HepG2 (cell line): ENCODE measurements at regions not wholly inside any gene's neighbourhood (a gene's known extent, or its start where the extent isn't known, plus 50 kb on each side); places are given as distances from the start of the nearest gene placed in this dataset.

Experiments used
- ATAC-seq: fragments of 200-7000 bp; cut with Tn5 transposase; 3 replicates; pipeline ENCODE4 v1.9.1; 2020; ENCODE audit warnings: mild to moderate bottlenecking, moderate library complexity
- BruUV-seq: library from RNA; stranded (reverse); fragments of 400-500 nt; replicated peaks from 2 replicates; lab custom pipeline; 2021; lab: Mats Ljungman, UMichigan
- CTCF ChIA-PET: fragments of 300-600 bp; formaldehyde crosslinking; extraction: SDS; loops from one replicate; lab custom pipeline; 2021; ENCODE audit warnings: low total read pairs, inconsistent platforms, low intra/inter-chr PET ratio; lab: Yijun Ruan, JAX
- POLR2A ChIA-PET: fragments of 350-600 bp; sonication (Branson Sonifier 250); formaldehyde crosslinking; loops from one replicate; lab custom pipeline; 2020; ENCODE audit warnings: antibody characterized with exemption, inconsistent platforms; lab: Yijun Ruan, JAX
- DNase-seq: peaks from one replicate; pipeline ENCODE4 v3.0.0-alpha.2; 2015; ENCODE audit warnings: low spot score
- FAIRE-seq: peaks from 3 replicates; lab custom pipeline; 2011; peaks lifted over from hg19 to GRCh38; lab: Jason Lieb, UNC
- H2AFZ ChIP-seq: one replicate; pipeline ENCODE4 v1.6.1; 2011; ENCODE audit warnings: low read length, inconsistent platforms
- H3K27ac ChIP-seq: fragments of 300-600 bp; 3 replicates; pipeline ENCODE4 v1.8.0; 2011; ENCODE audit warnings: mixed run types, mild to moderate bottlenecking, mixed read lengths, low read length, inconsistent platforms; ENCODE audit not compliant: insufficient read depth; ENCODE audit errors: extremely low read length
- H3K27me3 ChIP-seq, 2 experiments: fragments of 200-600 bp in 1 of 2; 2 replicates in 1 of 2; 3 replicates in 1 of 2; pipeline versions ENCODE4 v1.6.0 to v1.8.0; 2011; ENCODE audit warnings: low read length in 2 of 2, mild to moderate bottlenecking in 2 of 2, moderate library complexity in 2 of 2, inconsistent platforms in 1 of 2; ENCODE audit not compliant: insufficient read depth in 2 of 2, control insufficient read depth in 1 of 2
- H3K36me3 ChIP-seq, 2 experiments: fragments of 200-600 bp in 1 of 2; replicated peaks in 1 of 2; 2 replicates in 1 of 2; 3 replicates in 1 of 2; pipeline versions ENCODE4 v1.5.1 to v1.8.0; 2011; ENCODE audit warnings: low read length in 2 of 2, inconsistent platforms in 1 of 2; ENCODE audit not compliant: insufficient read depth in 2 of 2, control insufficient read depth in 1 of 2
- H3K4me1 ChIP-seq: 2 replicates; pipeline ENCODE4 v1.5.1; 2012; ENCODE audit warnings: low read length, inconsistent platforms; ENCODE audit not compliant: insufficient read depth
- H3K4me2 ChIP-seq: 2 replicates; pipeline ENCODE4 v1.6.0; 2011; ENCODE audit warnings: low read depth, low read length, inconsistent platforms
- H3K4me3 ChIP-seq, 3 experiments: fragments of 200-600 bp in 1 of 3; sonication (generic), shearing (Covaris generic) in 1 of 3; replicated peaks in 1 of 3; 2 replicates each; pipeline ENCODE4 v1.5.1; 2011 to 2016; ENCODE audit warnings: low read length in 3 of 3, inconsistent platforms in 2 of 3, low read depth in 2 of 3, mild to moderate bottlenecking in 2 of 3, control low read depth in 1 of 3, mixed read lengths in 1 of 3; ENCODE audit not compliant: insufficient read depth in 1 of 3
- H3K79me2 ChIP-seq: one replicate; pipeline ENCODE4 v1.6.1; 2011; ENCODE audit warnings: low read length, inconsistent platforms; ENCODE audit not compliant: insufficient read depth
- H3K9ac ChIP-seq: 2 replicates; pipeline ENCODE4 v1.6.0; 2011; ENCODE audit warnings: mild to moderate bottlenecking, low read depth, low read length, inconsistent platforms; ENCODE audit not compliant: insufficient read depth
- H3K9me3 ChIP-seq: 2 replicates; pipeline ENCODE4 v1.5.1; 2012; ENCODE audit warnings: mild to moderate bottlenecking, low read length
- H4K20me1 ChIP-seq: 2 replicates; pipeline ENCODE4 v1.6.0; 2011; ENCODE audit warnings: inconsistent platforms, mild to moderate bottlenecking, low read length, moderate library complexity; ENCODE audit not compliant: insufficient read depth
- CCDC6 ChIP-seq: sonication (generic); formaldehyde crosslinking; IDR thresholded peaks from 2 replicates; pipeline ENCODE4 v1.8.1; 2022; ENCODE audit warnings: mild to moderate bottlenecking, missing genetic modification reagents, moderate library complexity
- DPF2 ChIP-seq: sonication (generic); formaldehyde crosslinking; IDR thresholded peaks from 2 replicates; pipeline ENCODE4 v1.4.0; 2020; ENCODE audit warnings: mild to moderate bottlenecking, low read depth, missing genetic modification reagents, borderline replicate concordance
- ELF4 ChIP-seq: sonication (generic); formaldehyde crosslinking; IDR thresholded peaks from 2 replicates; pipeline ENCODE4 v1.5.0; 2020; ENCODE audit warnings: missing genetic modification reagents, mild to moderate bottlenecking, moderate library complexity, borderline replicate concordance
- HNRNPLL ChIP-seq: fragments of 200-400 bp; formaldehyde crosslinking; IDR thresholded peaks from 2 replicates; pipeline ENCODE4 v1.6.1; 2017; ENCODE audit warnings: mild to moderate bottlenecking, low read depth, low read length; ENCODE audit not compliant: poor library complexity, severe bottlenecking
- KLF12 ChIP-seq: sonication (generic); formaldehyde crosslinking; IDR thresholded peaks from 2 replicates; pipeline ENCODE4 v1.4.0; 2020; ENCODE audit warnings: missing genetic modification reagents, borderline replicate concordance
- MTA3 ChIP-seq: sonication (generic); formaldehyde crosslinking; IDR thresholded peaks from 2 replicates; pipeline ENCODE4 v1.4.0; 2020; ENCODE audit warnings: missing genetic modification reagents
- PITX1 ChIP-seq: sonication (generic); formaldehyde crosslinking; IDR thresholded peaks from 2 replicates; pipeline ENCODE4 v1.5.1; 2020; ENCODE audit warnings: mild to moderate bottlenecking, missing genetic modification reagents
- RFX5 ChIP-seq: IDR thresholded peaks from 2 replicates; pipeline ENCODE4 v1.6.1; 2011; ENCODE audit warnings: low read depth, low read length, improper control_type of control experiment
- ZIK1 ChIP-seq: sonication (generic); formaldehyde crosslinking; IDR thresholded peaks from 2 replicates; pipeline ENCODE4 v1.5.0; 2020; ENCODE audit warnings: mild to moderate bottlenecking, low read depth, missing genetic modification reagents, borderline replicate concordance
- ZNF34 ChIP-seq: sonication (generic); formaldehyde crosslinking; IDR thresholded peaks from 2 replicates; pipeline ENCODE4 v1.4.0; 2020; ENCODE audit warnings: mild to moderate bottlenecking, missing genetic modification reagents, borderline replicate concordance
- ZNF773 ChIP-seq: sonication (generic); formaldehyde crosslinking; IDR thresholded peaks from 2 replicates; pipeline ENCODE4 v1.4.0; 2020; ENCODE audit warnings: missing genetic modification reagents, borderline replicate concordance
- ZNF878 ChIP-seq: sonication (generic); formaldehyde crosslinking; IDR thresholded peaks from 2 replicates; pipeline ENCODE4 v1.8.1; 2023; ENCODE audit warnings: mild to moderate bottlenecking, missing genetic modification reagents, moderate library complexity
- WGBS: methylation state at CpG from one replicate; pipeline ENCODE4 v1.1.6; 2017; ENCODE audit warnings: low lambda C conversion rate; 5-methylcytosine and 5-hydroxymethylcytosine counted together
- in situ Hi-C: cut with HindIII; loops from 2 replicates; pipeline ENCODE4 v1.10.0; 2017; ENCODE audit warnings: low pct_unique_long_range_greater_than_20kb; ENCODE audit not compliant: extremely low pct_ligation_motif_present
- intact Hi-C: fragments of 100-400 bp; cut with micrococcal nuclease; formaldehyde crosslinking; loops from one replicate; pipeline ENCODE4 v1.10.0; 2022; ENCODE audit not compliant: unreplicated experiment
- TF ChIP-seq, protein P1 (sequence below): sonication (generic); formaldehyde crosslinking; IDR thresholded peaks from 2 replicates; pipeline ENCODE4 v1.5.0; 2020; ENCODE audit warnings: mild to moderate bottlenecking, missing genetic modification reagents, borderline replicate concordance
- TF ChIP-seq, protein P2 (sequence below), 2 experiments: fragments of 450-650 bp in 1 of 2; sonication (generic) in 1 of 2; formaldehyde crosslinking; IDR thresholded peaks; 2 replicates each; pipeline versions ENCODE4 v1.5.0 to v1.8.0; 2020 to 2022; ENCODE audit warnings: mild to moderate bottlenecking in 1 of 2, missing genetic modification reagents in 1 of 2
- TF ChIP-seq, protein P3 (sequence below): sonication (generic); formaldehyde crosslinking; IDR thresholded peaks from 2 replicates; pipeline ENCODE4 v1.5.0; 2020; ENCODE audit warnings: mild to moderate bottlenecking, missing genetic modification reagents, moderate library complexity
- TF ChIP-seq, protein P4 (sequence below): sonication (generic); formaldehyde crosslinking; IDR thresholded peaks from 2 replicates; pipeline ENCODE4 v1.8.1; 2023; ENCODE audit warnings: mild to moderate bottlenecking, inconsistent platforms, moderate library complexity, missing genetic modification reagents, borderline replicate concordance

DNA sequence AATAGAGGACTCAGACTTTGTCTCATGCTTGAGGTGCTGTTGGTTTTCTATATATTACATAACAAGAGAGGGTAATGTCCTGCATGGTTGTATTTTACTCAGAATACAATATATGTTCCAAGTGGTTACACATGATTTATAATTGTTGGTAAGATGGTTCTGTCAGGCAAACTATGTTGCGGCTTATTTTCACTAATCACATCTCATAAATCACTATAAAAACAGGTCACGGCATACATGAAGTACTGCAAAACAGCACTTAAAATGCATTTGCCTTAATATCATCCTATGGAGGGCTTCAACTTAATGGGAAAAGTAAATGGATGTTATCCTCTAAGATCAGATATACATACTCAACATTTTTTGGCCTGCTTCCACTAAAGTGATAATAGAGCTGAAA, 246.0 kb upstream of the ARSJ start (continued):
- TF ChIP-seq, protein P1, sequence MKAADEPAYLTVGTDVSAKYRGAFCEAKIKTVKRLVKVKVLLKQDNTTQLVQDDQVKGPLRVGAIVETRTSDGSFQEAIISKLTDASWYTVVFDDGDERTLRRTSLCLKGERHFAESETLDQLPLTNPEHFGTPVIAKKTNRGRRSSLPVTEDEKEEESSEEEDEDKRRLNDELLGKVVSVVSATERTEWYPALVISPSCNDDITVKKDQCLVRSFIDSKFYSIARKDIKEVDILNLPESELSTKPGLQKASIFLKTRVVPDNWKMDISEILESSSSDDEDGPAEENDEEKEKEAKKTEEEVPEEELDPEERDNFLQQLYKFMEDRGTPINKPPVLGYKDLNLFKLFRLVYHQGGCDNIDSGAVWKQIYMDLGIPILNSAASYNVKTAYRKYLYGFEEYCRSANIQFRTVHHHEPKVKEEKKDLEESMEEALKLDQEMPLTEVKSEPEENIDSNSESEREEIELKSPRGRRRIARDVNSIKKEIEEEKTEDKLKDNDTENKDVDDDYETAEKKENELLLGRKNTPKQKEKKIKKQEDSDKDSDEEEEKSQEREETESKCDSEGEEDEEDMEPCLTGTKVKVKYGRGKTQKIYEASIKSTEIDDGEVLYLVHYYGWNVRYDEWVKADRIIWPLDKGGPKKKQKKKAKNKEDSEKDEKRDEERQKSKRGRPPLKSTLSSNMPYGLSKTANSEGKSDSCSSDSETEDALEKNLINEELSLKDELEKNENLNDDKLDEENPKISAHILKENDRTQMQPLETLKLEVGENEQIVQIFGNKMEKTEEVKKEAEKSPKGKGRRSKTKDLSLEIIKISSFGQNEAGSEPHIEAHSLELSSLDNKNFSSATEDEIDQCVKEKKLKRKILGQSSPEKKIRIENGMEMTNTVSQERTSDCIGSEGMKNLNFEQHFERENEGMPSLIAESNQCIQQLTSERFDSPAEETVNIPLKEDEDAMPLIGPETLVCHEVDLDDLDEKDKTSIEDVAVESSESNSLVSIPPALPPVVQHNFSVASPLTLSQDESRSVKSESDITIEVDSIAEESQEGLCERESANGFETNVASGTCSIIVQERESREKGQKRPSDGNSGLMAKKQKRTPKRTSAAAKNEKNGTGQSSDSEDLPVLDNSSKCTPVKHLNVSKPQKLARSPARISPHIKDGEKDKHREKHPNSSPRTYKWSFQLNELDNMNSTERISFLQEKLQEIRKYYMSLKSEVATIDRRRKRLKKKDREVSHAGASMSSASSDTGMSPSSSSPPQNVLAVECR (CRISPR knock-in tag) = no peak
- TF ChIP-seq ZIK1 (CRISPR knock-in tag) = no peak
- TF ChIP-seq ZNF878 (CRISPR knock-in tag) = no peak
- TF ChIP-seq, protein P2, sequence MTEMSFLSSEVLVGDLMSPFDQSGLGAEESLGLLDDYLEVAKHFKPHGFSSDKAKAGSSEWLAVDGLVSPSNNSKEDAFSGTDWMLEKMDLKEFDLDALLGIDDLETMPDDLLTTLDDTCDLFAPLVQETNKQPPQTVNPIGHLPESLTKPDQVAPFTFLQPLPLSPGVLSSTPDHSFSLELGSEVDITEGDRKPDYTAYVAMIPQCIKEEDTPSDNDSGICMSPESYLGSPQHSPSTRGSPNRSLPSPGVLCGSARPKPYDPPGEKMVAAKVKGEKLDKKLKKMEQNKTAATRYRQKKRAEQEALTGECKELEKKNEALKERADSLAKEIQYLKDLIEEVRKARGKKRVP (CRISPR knock-in tag; IDR thresholded peaks at IDR 0.05) = no peak
- no peak for TF ChIP-seq HNRNPLL
- no peak for TF ChIP-seq ZNF773 (CRISPR knock-in tag)
- TF ChIP-seq PITX1 (CRISPR knock-in tag) = no peak

DNA sequence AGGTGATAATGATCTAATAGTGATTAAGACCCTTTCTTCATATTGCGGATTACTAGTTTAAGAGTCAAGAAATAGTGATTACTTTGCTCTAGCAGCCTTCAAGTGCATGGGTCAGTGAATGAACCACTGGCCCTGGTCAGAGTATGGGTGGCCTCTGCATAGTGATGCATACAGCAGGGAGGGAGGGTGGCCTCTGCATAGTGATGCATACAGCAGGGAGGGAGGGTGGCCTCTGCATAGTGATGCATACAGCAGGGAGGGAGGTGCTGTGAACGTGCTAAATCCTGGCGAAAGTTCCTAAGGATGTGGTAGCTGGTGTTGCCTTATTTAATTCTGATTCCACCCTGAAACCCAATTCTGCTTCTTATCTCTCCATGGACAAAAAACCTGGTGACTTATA, 246.7 kb upstream of the ARSJ start:
- Histone ChIP-seq H4K20me1 (no peaks in the 10 kb centered on the region), H3K27me3 (no peaks in the 10 kb centered on the region), H3K4me1 (no peaks in the 10 kb centered on the region), H2AFZ (no peak overlapping the region), H3K9ac (no peak overlapping the region), H3K9me3 (no peaks in the 10 kb centered on the region), H3K79me2 (no peaks in the 10 kb centered on the region), H3K4me2 (no peak overlapping the region), H3K36me3 (no peaks in the 10 kb centered on the region), H3K4me3 (no peak overlapping the region), H3K27ac (no peak overlapping the region)
- POLR2A ChIA-PET = no interaction called here
- DNase-seq (no peak), ATAC-seq (no peak), FAIRE-seq (no peak)
- intact Hi-C loops (no loop called here), in situ Hi-C loops (no loop called here)
- no TSS peak for BruUV-seq
- CTCF ChIA-PET = no interaction called here
- WGBS = 2% methylated on average over 3 of the region's 3 CpGs
- TF ChIP-seq, protein P3, sequence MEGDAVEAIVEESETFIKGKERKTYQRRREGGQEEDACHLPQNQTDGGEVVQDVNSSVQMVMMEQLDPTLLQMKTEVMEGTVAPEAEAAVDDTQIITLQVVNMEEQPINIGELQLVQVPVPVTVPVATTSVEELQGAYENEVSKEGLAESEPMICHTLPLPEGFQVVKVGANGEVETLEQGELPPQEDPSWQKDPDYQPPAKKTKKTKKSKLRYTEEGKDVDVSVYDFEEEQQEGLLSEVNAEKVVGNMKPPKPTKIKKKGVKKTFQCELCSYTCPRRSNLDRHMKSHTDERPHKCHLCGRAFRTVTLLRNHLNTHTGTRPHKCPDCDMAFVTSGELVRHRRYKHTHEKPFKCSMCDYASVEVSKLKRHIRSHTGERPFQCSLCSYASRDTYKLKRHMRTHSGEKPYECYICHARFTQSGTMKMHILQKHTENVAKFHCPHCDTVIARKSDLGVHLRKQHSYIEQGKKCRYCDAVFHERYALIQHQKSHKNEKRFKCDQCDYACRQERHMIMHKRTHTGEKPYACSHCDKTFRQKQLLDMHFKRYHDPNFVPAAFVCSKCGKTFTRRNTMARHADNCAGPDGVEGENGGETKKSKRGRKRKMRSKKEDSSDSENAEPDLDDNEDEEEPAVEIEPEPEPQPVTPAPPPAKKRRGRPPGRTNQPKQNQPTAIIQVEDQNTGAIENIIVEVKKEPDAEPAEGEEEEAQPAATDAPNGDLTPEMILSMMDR (CRISPR knock-in tag) = no peak
- no peak for TF ChIP-seq KLF12 (CRISPR knock-in tag)
- TF ChIP-seq DPF2 (CRISPR knock-in tag) = no peak
- no peak for TF ChIP-seq CCDC6 (CRISPR knock-in tag)
- no peak for TF ChIP-seq ELF4 (CRISPR knock-in tag)
- TF ChIP-seq, protein P4, sequence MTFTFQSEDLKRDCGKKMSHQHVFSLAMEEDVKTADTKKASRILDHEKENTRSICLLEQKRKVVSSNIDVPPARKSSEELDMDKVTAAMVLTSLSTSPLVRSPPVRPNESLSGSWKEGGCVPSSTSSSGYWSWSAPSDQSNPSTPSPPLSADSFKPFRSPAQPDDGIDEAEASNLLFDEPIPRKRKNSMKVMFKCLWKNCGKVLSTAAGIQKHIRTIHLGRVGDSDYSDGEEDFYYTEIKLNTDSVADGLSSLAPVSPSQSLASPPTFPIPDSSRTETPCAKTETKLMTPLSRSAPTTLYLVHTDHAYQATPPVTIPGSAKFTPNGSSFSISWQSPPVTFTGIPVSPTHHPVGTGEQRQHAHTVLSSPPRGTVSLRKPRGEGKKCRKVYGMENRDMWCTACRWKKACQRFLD (CRISPR knock-in tag) = no peak
- TF ChIP-seq MTA3 (CRISPR knock-in tag) = no peak
- no peak for TF ChIP-seq RFX5
- no peak for TF ChIP-seq ZNF34 (CRISPR knock-in tag)
